ENCODE measurements at regions not wholly inside any gene's neighbourhood (a gene's known extent, or its start where the extent isn't known, plus 50 kb on each side); places are given as distances from the start of the nearest gene placed in this dataset.

- no peak overlapping the region for H3K4me2 ChIP-seq
These were observed 294.9 kb upstream of the GADL1 start for GRCh38 chr3:31189330-31189729.

GRCh38 chr3:31189971-31190370, 295.5 kb upstream of the GADL1 start:
- Histone ChIP-seq H3K36me3 (ENCODE audit: low read depth) (no peaks in the 10 kb centered on the region), H4K20me1 (ENCODE audit: insufficient read depth) (no peaks in the 10 kb centered on the region), H3K9me3 (ENCODE audit: insufficient read depth, low read depth) (no peaks in the 10 kb centered on the region), H3K4me2 (no peak overlapping the region), H3K4me3 (no peak overlapping the region), H2AFZ (no peak overlapping the region), H3F3A (ENCODE audit: insufficient read depth, low read depth) (no peaks in the 10 kb centered on the region), H3K4me1 (replicated peaks; ENCODE audit: insufficient read depth) (no peaks in the 10 kb centered on the region), H3K9me2 (ENCODE audit: insufficient read depth) (no peaks in the 10 kb centered on the region), H3K27me3 (ENCODE audit: insufficient read depth, low read depth) (no peaks in the 10 kb centered on the region), H3K27ac (no peak overlapping the region), H3K79me2 (ENCODE audit: low read depth) (no peaks in the 10 kb centered on the region)
- DNase-seq, result no peak
- ChIA-PET CTCF (interaction anchor here (0.6 kb wide), 1 partner anchor 20 kb away, joined by 3 read pairs; no protein-coding TSS in a partner anchor), POLR2A (ENCODE audit: unreplicated experiment) (no interaction called here)
- BruUV-seq (replicated peaks), result no TSS peak
- intact Hi-C loops (cut with micrococcal nuclease; ENCODE audit: unreplicated experiment), result no loop called here
- TF ChIP-seq EZH2 (IDR thresholded peaks at IDR 0.05; ENCODE audit: low read depth) (no peak), CTCF (conservative IDR thresholded peaks at IDR 0.05) (no peak)

More at GRCh38 chr3:31189330-31189729, 294.9 kb upstream of the GADL1 start:
- POLR2A ChIA-PET (ENCODE audit: unreplicated experiment), result no interaction called here
- Histone ChIP-seq H4K20me1 (ENCODE audit: insufficient read depth) (no peaks in the 10 kb centered on the region), H3K9me3 (ENCODE audit: insufficient read depth, low read depth) (no peaks in the 10 kb centered on the region), H3K4me1 (replicated peaks; ENCODE audit: insufficient read depth) (no peaks in the 10 kb centered on the region), H3K27me3 (ENCODE audit: insufficient read depth, low read depth) (no peaks in the 10 kb centered on the region), H3K4me3 (no peak overlapping the region), H3K27ac (no peak overlapping the region), H2AFZ (no peak overlapping the region), H3K9me2 (ENCODE audit: insufficient read depth) (no peaks in the 10 kb centered on the region), H3F3A (ENCODE audit: insufficient read depth, low read depth) (no peaks in the 10 kb centered on the region), H3K79me2 (ENCODE audit: low read depth) (no peaks in the 10 kb centered on the region), H3K36me3 (ENCODE audit: low read depth) (no peaks in the 10 kb centered on the region)
- TF ChIP-seq CTCF (conservative IDR thresholded peaks at IDR 0.05) (no peak), EZH2 (IDR thresholded peaks at IDR 0.05; ENCODE audit: low read depth) (no peak)
- DNase-seq, result no peak
- intact Hi-C loops (cut with micrococcal nuclease; ENCODE audit: unreplicated experiment), result no loop called here
- BruUV-seq (replicated peaks), result no TSS peak
- CTCF ChIA-PET, result no interaction called here

DNA sequence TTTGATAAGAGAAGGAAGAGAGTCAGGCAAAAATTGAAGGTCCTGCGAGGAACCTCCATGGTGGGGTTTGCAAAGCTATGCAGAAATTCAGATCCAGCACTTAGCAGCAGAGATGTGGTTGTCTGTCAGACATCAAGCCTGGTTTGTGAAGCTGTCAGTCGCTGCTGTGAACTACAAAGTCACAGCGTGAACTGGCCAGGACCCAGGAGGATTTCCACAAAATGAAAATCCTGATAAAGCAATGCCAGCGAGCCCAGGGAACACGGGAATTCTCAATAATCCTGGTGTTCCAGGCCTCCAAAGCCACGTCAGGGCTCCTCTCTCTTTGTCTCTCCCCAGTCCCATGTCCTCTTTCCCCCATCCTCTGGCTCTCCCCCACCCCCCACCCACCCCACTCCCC, 296.9 kb upstream of the GADL1 start:
- no peak overlapping the region for H3K4me3 ChIP-seq
- H3K9me3 ChIP-seq (ENCODE audit: insufficient read depth, low read depth), result no peaks in the 10 kb centered on the region
- TF ChIP-seq EZH2 (IDR thresholded peaks at IDR 0.05; ENCODE audit: low read depth), result no peak
- no peak for TF ChIP-seq CTCF (conservative IDR thresholded peaks at IDR 0.05)
- intact Hi-C loops (cut with micrococcal nuclease; ENCODE audit: unreplicated experiment), result no loop called here
- no TSS peak for BruUV-seq (replicated peaks)
- no peaks in the 10 kb centered on the region for H3K36me3 ChIP-seq (ENCODE audit: low read depth)
- H3K27me3 ChIP-seq (ENCODE audit: insufficient read depth, low read depth), result no peaks in the 10 kb centered on the region
- ChIA-PET CTCF (no interaction called here), POLR2A (ENCODE audit: unreplicated experiment) (no interaction called here)
- H3K79me2 ChIP-seq (ENCODE audit: low read depth), result no peaks in the 10 kb centered on the region
- no peak for DNase-seq
- H3K9me2 ChIP-seq (ENCODE audit: insufficient read depth), result no peaks in the 10 kb centered on the region
- no peak overlapping the region for H3K27ac ChIP-seq
- H3F3A ChIP-seq (ENCODE audit: insufficient read depth, low read depth), result no peaks in the 10 kb centered on the region
- H3K4me1 ChIP-seq (replicated peaks; ENCODE audit: insufficient read depth), result no peaks in the 10 kb centered on the region
- no peaks in the 10 kb centered on the region for H4K20me1 ChIP-seq (ENCODE audit: insufficient read depth)
- H2AFZ ChIP-seq, result no peak overlapping the region
- H3K4me2 ChIP-seq, result no peak overlapping the region
